SJSA1 (cell line): ENCODE measurements at regions not wholly inside any gene's neighbourhood (a gene's known extent, or its start where the extent isn't known, plus 50 kb on each side); places are given as distances from the start of the nearest gene placed in this dataset.

Source experiments
- DNase-seq, 2 experiments: peaks; one replicate each; pipeline ENCODE4 v3.0.0-alpha.2; 2015 to 2020; ENCODE audit warnings: low spot score in 2 of 2, low read depth in 1 of 2
- H3K27ac ChIP-seq: fragments of 250-450 bp; sonication (Bioruptor Pico); 2 replicates; pipeline ENCODE4 v1.5.1; 2020; ENCODE audit warnings: mild to moderate bottlenecking, moderate library complexity
- H3K27me3 ChIP-seq: fragments of 250-450 bp; sonication (Bioruptor Pico); replicated peaks from 2 replicates; pipeline ENCODE4 v1.5.1; 2020; ENCODE audit warnings: mild to moderate bottlenecking, moderate library complexity
- H3K36me3 ChIP-seq: fragments of 250-450 bp; sonication (Bioruptor Pico); 2 replicates; pipeline ENCODE4 v1.5.1; 2020; ENCODE audit warnings: mild to moderate bottlenecking
- H3K4me1 ChIP-seq: fragments of 250-450 bp; sonication (Bioruptor Pico); replicated peaks from 2 replicates; pipeline ENCODE4 v1.6.1; 2021; ENCODE audit warnings: mild to moderate bottlenecking
- H3K4me3 ChIP-seq: fragments of 250-450 bp; sonication (Bioruptor Pico); 2 replicates; pipeline ENCODE4 v1.5.1; 2020; ENCODE audit warnings: mild to moderate bottlenecking
- H3K9me3 ChIP-seq: fragments of 250-450 bp; sonication (Bioruptor Pico); replicated peaks from 2 replicates; pipeline ENCODE4 v1.5.1; 2020; ENCODE audit warnings: mild to moderate bottlenecking

- H3K27ac ChIP-seq: no peak overlapping the region
- no peaks in the 10 kb centered on the region; the same call in 1 of the 2 replicates for H3K27me3 ChIP-seq
- no peaks in the 10 kb centered on the region for H3K36me3 ChIP-seq
- no peaks in the 10 kb centered on the region for H3K4me1 ChIP-seq
- no peak for DNase-seq
- H3K4me3 ChIP-seq: no peak overlapping the region
- no peaks in the 10 kb centered on the region for H3K9me3 ChIP-seq
Observed at GRCh38 chr4:152020073-152020472, 259.3 kb upstream of the GATB start.

- DNase-seq: no peak
- H3K4me1 ChIP-seq: no peaks in the 10 kb centered on the region
- no peak overlapping the region for H3K27ac ChIP-seq
- no peaks in the 10 kb centered on the region; the same call in 1 of the 2 replicates for H3K27me3 ChIP-seq
- no peak overlapping the region for H3K4me3 ChIP-seq
- peaks cover 5% of the 10 kb centered on the region; the same call in 1 of the 2 replicates for H3K9me3 ChIP-seq
- H3K36me3 ChIP-seq: no peaks in the 10 kb centered on the region
Observed at GRCh38 chr4:152016303-152016620, 255.5 kb upstream of the GATB start.

GRCh38 chr4:152015597-152016302 lies 254.9 kb upstream of the GATB start:
- no peaks in the 10 kb centered on the region; the same call in 1 of the 2 replicates for H3K27me3 ChIP-seq
- H3K9me3 ChIP-seq: peaks cover 5% of the 10 kb centered on the region; the same call in 1 of the 2 replicates
- H3K36me3 ChIP-seq: no peaks in the 10 kb centered on the region
- H3K4me3 ChIP-seq: no peak overlapping the region
- H3K4me1 ChIP-seq: no peaks in the 10 kb centered on the region
- DNase-seq: no peak
- H3K27ac ChIP-seq: no peak overlapping the region

GRCh38 chr4:152014280-152014679 lies 253.5 kb upstream of the GATB start:
- Histone ChIP-seq H3K27ac (no peak overlapping the region), H3K36me3 (no peaks in the 10 kb centered on the region), H3K9me3 (peaks cover 5% of the 10 kb centered on the region; the same call in 1 of the 2 replicates), H3K4me1 (no peaks in the 10 kb centered on the region), H3K4me3 (no peak overlapping the region), H3K27me3 (no peaks in the 10 kb centered on the region)
- DNase-seq: no peak

- H3K27ac ChIP-seq: no peak overlapping the region
- no peak for DNase-seq
Observed at GRCh38 chr4:152011469-152011868, 250.7 kb upstream of the GATB start.

GRCh38 chr4:152010710-152011079 lies 249.9 kb upstream of the GATB start:
- no peak for DNase-seq
- no peak overlapping the region for H3K4me3 ChIP-seq
- H3K4me1 ChIP-seq: no peaks in the 10 kb centered on the region
- no peak overlapping the region for H3K27ac ChIP-seq
- peaks cover 5% of the 10 kb centered on the region; the same call in 1 of the 2 replicates for H3K9me3 ChIP-seq
- no peaks in the 10 kb centered on the region for H3K27me3 ChIP-seq
- H3K36me3 ChIP-seq: no peaks in the 10 kb centered on the region

More at GRCh38 chr4:152011469-152011868, 250.7 kb upstream of the GATB start:
- no peak overlapping the region for H3K4me3 ChIP-seq
- H3K9me3 ChIP-seq: peaks cover 5% of the 10 kb centered on the region; the same call in 1 of the 2 replicates
- H3K27me3 ChIP-seq: no peaks in the 10 kb centered on the region
- H3K36me3 ChIP-seq: no peaks in the 10 kb centered on the region
- no peaks in the 10 kb centered on the region for H3K4me1 ChIP-seq

DNA sequence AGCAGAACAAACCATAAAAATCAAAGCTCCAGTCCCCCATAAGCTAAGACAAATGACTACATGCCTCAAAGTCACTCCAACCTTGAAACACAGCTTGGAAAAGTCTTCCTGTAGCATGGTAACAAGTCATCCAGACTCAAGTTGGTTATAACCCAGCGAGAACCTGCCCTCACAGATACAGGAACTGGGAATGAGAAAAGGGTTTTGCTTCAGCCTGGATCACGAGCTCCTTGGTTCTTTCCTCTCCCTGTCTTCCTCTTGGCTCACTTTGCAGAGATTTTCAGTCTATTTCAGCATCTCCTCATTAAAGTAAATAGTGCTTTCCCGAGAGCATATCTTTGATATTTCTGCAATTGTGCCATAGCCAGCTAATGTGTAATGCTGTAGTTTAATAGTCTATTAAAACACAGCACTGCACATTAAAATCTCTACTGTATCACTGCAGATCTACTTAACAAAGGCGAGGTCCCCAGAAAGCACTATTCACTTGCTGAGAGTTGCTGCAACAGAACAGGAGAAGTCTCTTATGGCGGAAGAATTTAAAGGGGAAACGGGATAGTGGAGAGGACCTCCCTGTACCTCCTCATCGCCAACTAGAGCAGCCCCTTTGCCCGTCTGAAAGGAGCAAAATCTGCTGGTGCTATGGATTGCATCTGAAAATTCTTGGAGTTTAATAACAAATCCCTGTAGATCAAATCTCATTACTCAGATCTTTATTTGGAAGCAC lies 249.3 kb upstream of the GATB start:
- Histone ChIP-seq H3K4me1 (no peaks in the 10 kb centered on the region), H3K4me3 (no peak overlapping the region), H3K36me3 (no peaks in the 10 kb centered on the region), H3K27ac (no peak overlapping the region), H3K9me3 (peaks cover 5% of the 10 kb centered on the region; the same call in 1 of the 2 replicates), H3K27me3 (no peaks in the 10 kb centered on the region)
- no peak for DNase-seq

GRCh38 chr4:152009031-152009670 lies 248.3 kb upstream of the GATB start:
- H3K4me3 ChIP-seq: no peak overlapping the region
- peaks cover 5% of the 10 kb centered on the region; the same call in 1 of the 2 replicates for H3K9me3 ChIP-seq
- no peaks in the 10 kb centered on the region for H3K4me1 ChIP-seq
- DNase-seq: no peak
- H3K27me3 ChIP-seq: no peaks in the 10 kb centered on the region
- no peak overlapping the region for H3K27ac ChIP-seq
- no peaks in the 10 kb centered on the region for H3K36me3 ChIP-seq

- Histone ChIP-seq H3K9me3 (no peaks in the 10 kb centered on the region), H3K27me3 (no peaks in the 10 kb centered on the region), H3K4me1 (no peaks in the 10 kb centered on the region), H3K4me3 (no peak overlapping the region), H3K36me3 (no peaks in the 10 kb centered on the region), H3K27ac (no peak overlapping the region)
- no peak for DNase-seq
Observed at GRCh38 chr4:152007111-152007510, 246.3 kb upstream of the GATB start.

- no peaks in the 10 kb centered on the region for H3K9me3 ChIP-seq
- no peak overlapping the region for H3K4me3 ChIP-seq
- no peaks in the 10 kb centered on the region for H3K4me1 ChIP-seq
- no peaks in the 10 kb centered on the region for H3K27me3 ChIP-seq
- no peaks in the 10 kb centered on the region for H3K36me3 ChIP-seq
- no peak overlapping the region for H3K27ac ChIP-seq
- DNase-seq: no peak
Observed at GRCh38 chr4:152004801-152005200, 244.0 kb upstream of the GATB start.

DNA sequence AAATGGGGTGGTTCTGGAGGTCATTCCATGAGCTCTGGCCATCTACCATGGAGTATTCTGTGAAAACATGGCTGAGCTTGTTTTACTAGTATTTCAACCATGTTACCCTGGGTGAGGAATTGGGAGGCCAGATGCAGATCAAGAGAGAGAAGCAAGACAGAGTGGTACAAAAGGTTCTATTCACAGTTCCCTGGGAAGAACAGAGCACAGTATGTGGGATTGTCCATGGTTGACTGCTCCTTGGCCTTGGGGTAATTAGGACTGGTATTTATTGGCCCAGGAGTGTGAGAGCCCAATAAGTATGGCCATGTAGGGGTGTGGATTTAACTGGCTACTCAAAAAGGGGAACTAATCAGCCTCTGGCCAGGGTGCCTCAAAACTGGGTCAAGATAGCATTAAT lies 239.7 kb upstream of the GATB start:
- Histone ChIP-seq H3K4me3 (no peak overlapping the region), H3K36me3 (no peaks in the 10 kb centered on the region), H3K27ac (no peak overlapping the region), H3K27me3 (no peaks in the 10 kb centered on the region), H3K9me3 (no peaks in the 10 kb centered on the region), H3K4me1 (no peaks in the 10 kb centered on the region)
- DNase-seq: no peak

GRCh38 chr4:151998723-151999122 lies 237.9 kb upstream of the GATB start:
- no peak for DNase-seq
- Histone ChIP-seq H3K36me3 (no peaks in the 10 kb centered on the region), H3K4me3 (no peak overlapping the region), H3K9me3 (no peaks in the 10 kb centered on the region), H3K4me1 (no peaks in the 10 kb centered on the region), H3K27me3 (no peaks in the 10 kb centered on the region), H3K27ac (no peak overlapping the region)

GRCh38 chr4:151997461-151997860 lies 236.7 kb upstream of the GATB start:
- no peak overlapping the region for H3K27ac ChIP-seq
- no peak overlapping the region for H3K4me3 ChIP-seq
- no peaks in the 10 kb centered on the region for H3K9me3 ChIP-seq
- H3K36me3 ChIP-seq: no peaks in the 10 kb centered on the region
- H3K27me3 ChIP-seq: no peaks in the 10 kb centered on the region
- no peaks in the 10 kb centered on the region for H3K4me1 ChIP-seq
- no peak for DNase-seq

DNA sequence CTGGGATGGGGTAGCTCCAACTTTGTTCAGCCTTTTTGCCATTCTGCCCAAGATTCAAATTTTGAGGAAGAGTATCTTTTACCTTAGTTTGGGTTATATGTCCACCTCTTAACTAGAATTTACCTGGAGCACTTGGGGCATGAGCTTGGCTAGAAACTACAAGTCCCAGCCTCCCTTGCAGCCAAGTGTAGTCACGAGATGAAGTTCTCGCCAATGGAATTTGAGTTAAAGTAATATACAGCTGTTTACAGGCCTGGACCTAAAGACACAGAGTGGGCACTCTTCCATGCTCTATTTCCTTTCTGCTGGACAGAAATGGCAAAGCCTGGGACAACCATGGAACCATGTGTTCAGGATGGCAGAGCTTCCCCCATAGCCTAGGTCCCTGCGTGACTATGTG lies 233.6 kb upstream of the GATB start:
- Histone ChIP-seq H3K4me1 (no peaks in the 10 kb centered on the region), H3K4me3 (no peak overlapping the region), H3K9me3 (no peaks in the 10 kb centered on the region), H3K27ac (no peak overlapping the region), H3K36me3 (no peaks in the 10 kb centered on the region), H3K27me3 (no peaks in the 10 kb centered on the region)
- no peak for DNase-seq
